Osteocyte (in vitro differentiated cells): ENCODE measurements at regions not wholly inside any gene's neighbourhood (a gene's known extent, or its start where the extent isn't known, plus 50 kb on each side); places are given as distances from the start of the nearest gene placed in this dataset.
A peak's percentile ranks its signal among the peaks of the same experiment; 100 is the strongest.

Experiments
- DNase-seq: peaks from one replicate; pipeline ENCODE4 v3.0.0; 2021; ENCODE audit warnings: mixed read lengths; ENCODE audit not compliant: unreplicated experiment; ENCODE audit errors: extremely low spot score
- H3K27ac Mint-ChIP-seq: one replicate; pipeline ENCODE4 v1.8.0; 2021; ENCODE audit warnings: mild to moderate bottlenecking, mixed read lengths; ENCODE audit not compliant: unreplicated experiment
- H3K27me3 Mint-ChIP-seq: one replicate; pipeline ENCODE4 v1.8.0; 2021; ENCODE audit warnings: mixed read lengths; ENCODE audit not compliant: unreplicated experiment
- H3K36me3 Mint-ChIP-seq: one replicate; pipeline ENCODE4 v1.8.0; 2021; ENCODE audit warnings: mixed read lengths; ENCODE audit not compliant: unreplicated experiment
- H3K4me1 Mint-ChIP-seq: one replicate; pipeline ENCODE4 v1.8.0; 2021; ENCODE audit warnings: mixed read lengths; ENCODE audit not compliant: unreplicated experiment
- H3K4me3 Mint-ChIP-seq: one replicate; pipeline ENCODE4 v1.8.0; 2021; ENCODE audit warnings: mild to moderate bottlenecking, moderate library complexity, mixed read lengths; ENCODE audit not compliant: unreplicated experiment
- H3K9me3 Mint-ChIP-seq: one replicate; pipeline ENCODE4 v1.8.0; 2021; ENCODE audit warnings: mixed read lengths; ENCODE audit not compliant: unreplicated experiment
- TF ChIP-seq, protein P1 (sequence below): fragments of 200-600 bp; sonication (generic); IDR thresholded peaks from 2 replicates; pipeline ENCODE4 v1.5.0; 2021; ENCODE audit warnings: antibody characterized with exemption, mild to moderate bottlenecking, moderate library complexity

DNA sequence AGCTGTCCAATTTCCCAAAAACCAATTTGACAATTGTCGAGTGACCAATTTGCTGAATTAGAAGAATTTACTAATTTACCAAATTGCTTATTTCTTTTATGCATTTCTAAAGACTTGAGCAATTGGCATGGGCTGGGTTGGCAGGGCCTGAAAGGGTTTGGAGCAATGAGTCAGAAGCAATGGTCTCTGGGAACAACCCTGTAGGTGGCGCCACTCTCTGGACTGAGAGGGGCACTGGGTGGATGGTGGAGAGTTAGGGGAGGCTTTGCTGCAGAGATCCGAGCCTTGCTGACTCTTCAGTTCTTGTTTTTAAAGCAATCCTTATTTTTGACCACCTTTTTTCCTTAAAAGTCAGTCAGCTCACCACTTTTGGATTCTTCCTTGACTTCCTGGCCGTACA, 71.5 kb upstream of the RPS23 start:
- H3K9me3 Mint-ChIP-seq: no peaks in the 10 kb centered on the region
- H3K4me3 Mint-ChIP-seq: no peak overlapping the region
- DNase-seq: no peak
- no peaks in the 10 kb centered on the region for H3K27me3 Mint-ChIP-seq
- H3K36me3 Mint-ChIP-seq: no peaks in the 10 kb centered on the region
- H3K27ac Mint-ChIP-seq: no peak overlapping the region
- TF ChIP-seq, protein P1, sequence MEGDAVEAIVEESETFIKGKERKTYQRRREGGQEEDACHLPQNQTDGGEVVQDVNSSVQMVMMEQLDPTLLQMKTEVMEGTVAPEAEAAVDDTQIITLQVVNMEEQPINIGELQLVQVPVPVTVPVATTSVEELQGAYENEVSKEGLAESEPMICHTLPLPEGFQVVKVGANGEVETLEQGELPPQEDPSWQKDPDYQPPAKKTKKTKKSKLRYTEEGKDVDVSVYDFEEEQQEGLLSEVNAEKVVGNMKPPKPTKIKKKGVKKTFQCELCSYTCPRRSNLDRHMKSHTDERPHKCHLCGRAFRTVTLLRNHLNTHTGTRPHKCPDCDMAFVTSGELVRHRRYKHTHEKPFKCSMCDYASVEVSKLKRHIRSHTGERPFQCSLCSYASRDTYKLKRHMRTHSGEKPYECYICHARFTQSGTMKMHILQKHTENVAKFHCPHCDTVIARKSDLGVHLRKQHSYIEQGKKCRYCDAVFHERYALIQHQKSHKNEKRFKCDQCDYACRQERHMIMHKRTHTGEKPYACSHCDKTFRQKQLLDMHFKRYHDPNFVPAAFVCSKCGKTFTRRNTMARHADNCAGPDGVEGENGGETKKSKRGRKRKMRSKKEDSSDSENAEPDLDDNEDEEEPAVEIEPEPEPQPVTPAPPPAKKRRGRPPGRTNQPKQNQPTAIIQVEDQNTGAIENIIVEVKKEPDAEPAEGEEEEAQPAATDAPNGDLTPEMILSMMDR: peak; percentile 45
- H3K4me1 Mint-ChIP-seq: peaks cover 56% of the 10 kb centered on the region

DNA sequence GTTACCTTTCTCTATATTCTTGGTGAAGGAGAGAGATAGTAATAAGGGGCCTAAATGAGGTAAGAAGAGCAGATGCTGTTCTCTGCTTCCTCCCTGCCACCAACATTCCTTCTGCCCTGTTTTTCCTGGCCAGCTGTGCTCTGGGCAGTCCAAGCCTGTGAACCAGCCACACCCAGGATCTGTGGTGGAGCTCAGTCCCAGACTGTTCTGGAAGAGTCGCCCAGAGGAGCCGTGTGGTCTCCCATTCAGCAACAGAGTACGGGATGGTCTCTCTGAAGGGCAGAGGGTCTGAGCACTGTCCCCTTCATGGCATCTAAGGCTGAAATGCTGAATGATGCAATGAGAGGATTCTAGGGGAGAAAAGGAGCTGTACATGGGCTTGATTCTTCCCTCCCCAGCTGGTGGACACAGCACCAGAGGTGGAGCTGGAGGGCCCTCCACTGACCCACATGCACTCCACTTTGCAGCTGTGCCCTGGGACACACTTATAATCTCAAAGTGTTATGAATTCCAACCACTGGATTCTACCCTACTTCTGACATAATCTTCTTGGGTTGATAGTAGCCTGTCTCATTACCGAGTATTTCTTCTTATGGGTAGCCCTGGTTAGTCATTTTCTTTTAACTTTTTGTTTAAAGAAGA, 70.8 kb upstream of the RPS23 start:
- Mint-ChIP-seq H3K9me3 (no peaks in the 10 kb centered on the region), H3K4me1 (peaks cover 56% of the 10 kb centered on the region), H3K27me3 (no peaks in the 10 kb centered on the region), H3K36me3 (no peaks in the 10 kb centered on the region), H3K27ac (peak overlapping the region; percentile 97), H3K4me3 (peak overlapping the region; percentile 38)
- DNase-seq: no peak
- TF ChIP-seq, protein P1: no peak

DNA sequence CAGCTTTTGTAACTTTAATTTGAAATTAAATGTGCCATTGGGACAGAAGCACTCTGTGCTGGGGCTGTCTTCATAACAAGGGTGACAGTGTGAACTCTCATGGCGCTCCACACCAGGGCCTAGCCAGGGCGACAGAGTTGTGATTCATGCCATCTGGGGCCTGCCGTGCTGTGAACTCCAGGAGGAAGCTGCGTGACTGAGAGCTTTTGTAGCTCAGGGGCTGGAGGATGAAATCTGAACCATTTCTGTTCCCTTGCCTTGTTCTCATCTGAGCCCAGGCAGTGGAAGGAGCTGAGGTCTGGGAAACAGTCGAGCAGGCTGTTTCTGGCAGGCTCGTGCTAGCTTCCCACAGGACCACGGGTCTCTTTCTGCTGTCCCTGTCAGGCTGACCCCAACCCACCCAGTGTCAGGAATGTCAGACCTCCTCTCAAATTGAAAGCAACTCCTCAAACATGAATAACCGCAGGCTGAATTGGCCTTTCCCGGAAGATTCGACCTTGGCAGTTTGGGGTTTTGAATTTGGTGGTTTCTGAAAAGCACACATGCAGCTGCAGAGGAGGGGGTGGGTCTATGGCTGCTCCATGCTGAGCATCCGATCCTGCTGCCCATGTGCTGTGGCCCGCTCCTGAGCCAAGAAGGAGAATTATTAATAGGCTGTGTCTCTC, 69.2 kb upstream of the RPS23 start:
- peak overlapping the region; percentile 44 for H3K4me3 Mint-ChIP-seq
- H3K27ac Mint-ChIP-seq: peak overlapping the region; percentile 97
- H3K36me3 Mint-ChIP-seq: no peaks in the 10 kb centered on the region
- no peaks in the 10 kb centered on the region for H3K9me3 Mint-ChIP-seq
- TF ChIP-seq, protein P1: no peak
- H3K4me1 Mint-ChIP-seq: peaks cover 51% of the 10 kb centered on the region
- H3K27me3 Mint-ChIP-seq: no peaks in the 10 kb centered on the region
- peak; percentile 88 for DNase-seq

DNA sequence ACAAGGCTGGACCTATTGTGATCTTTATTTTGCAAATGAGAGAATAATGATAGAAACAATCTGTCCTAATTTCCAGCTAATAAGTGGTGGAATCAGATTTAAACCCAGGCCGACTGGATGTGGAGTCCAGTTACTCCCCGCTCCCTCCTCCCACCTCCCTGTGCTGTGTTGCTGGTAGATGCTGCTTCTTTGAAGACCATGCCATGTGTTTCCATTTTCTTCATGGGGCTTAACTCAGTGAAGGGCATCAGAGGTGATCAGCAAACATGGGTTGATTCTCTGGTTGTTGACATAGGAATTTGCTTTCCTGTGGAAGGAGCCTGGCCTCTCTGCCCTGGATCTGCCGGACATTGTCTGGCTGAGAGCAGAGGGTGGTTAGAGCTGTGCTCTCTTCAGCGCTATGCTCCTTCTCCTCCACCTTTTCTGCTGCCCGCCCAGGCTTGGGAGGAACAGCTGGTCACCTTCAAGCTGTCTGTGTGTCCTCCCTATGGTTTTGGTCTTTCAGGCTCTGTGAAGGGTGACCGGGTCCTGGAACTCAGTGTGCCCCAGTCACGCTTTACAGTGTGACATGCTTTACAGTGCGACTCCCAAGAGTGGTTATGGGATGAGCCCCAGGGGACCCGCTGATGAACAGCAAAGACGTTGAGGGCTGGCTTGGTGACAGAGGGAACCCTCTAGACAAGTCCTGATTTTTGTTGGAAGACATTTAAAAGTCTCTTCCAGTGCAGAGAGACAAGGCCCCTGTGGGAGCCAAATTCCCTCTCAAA, 68.4 kb upstream of the RPS23 start:
- peaks cover 43% of the 10 kb centered on the region for H3K4me1 Mint-ChIP-seq
- DNase-seq: no peak
- no peaks in the 10 kb centered on the region for H3K9me3 Mint-ChIP-seq
- H3K27ac Mint-ChIP-seq: peak overlapping the region; percentile 97
- H3K36me3 Mint-ChIP-seq: no peaks in the 10 kb centered on the region
- H3K4me3 Mint-ChIP-seq: no peak overlapping the region
- TF ChIP-seq, protein P1: no peak
- no peaks in the 10 kb centered on the region for H3K27me3 Mint-ChIP-seq

DNA sequence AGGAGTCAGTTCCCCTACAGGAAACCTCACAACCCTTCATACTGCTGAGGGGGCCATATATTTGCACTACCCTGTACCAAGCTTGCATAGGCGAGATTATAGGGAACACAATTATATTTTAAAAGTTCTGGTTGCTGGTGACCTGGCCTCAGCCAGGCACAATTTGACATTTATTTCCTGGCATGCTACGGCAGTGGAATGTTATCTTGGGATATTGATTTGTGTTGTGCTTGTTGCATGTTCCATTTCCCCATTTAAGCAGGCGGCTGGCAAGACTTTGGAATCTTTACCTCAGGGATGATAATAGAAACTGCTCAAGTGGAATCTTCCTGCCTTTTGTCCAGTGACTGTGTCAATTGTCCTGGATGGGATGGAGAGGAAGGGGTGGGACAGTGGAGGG, 67.0 kb upstream of the RPS23 start:
- H3K27me3 Mint-ChIP-seq: no peaks in the 10 kb centered on the region
- H3K27ac Mint-ChIP-seq: no peak overlapping the region
- H3K4me1 Mint-ChIP-seq: peaks cover 48% of the 10 kb centered on the region
- H3K4me3 Mint-ChIP-seq: no peak overlapping the region
- TF ChIP-seq, protein P1: no peak
- no peak for DNase-seq
- H3K36me3 Mint-ChIP-seq: no peaks in the 10 kb centered on the region
- no peaks in the 10 kb centered on the region for H3K9me3 Mint-ChIP-seq
